ENCODE measurements at regions not wholly inside any gene's neighbourhood (a gene's known extent, or its start where the extent isn't known, plus 50 kb on each side); places are given as distances from the start of the nearest gene placed in this dataset.
"Not testable (repeated sequence)": the region's sequence is repeated elsewhere in the genome, so short reads cannot be mapped to it uniquely, and the experiment has no call there.

GRCh38 chr17:33955461-33955860, 299.6 kb upstream of the CCL2 start:
- DNase-seq (ENCODE audit: low spot score): no peak
- TF ChIP-seq CTCF (IDR thresholded peaks at IDR 0.05; ENCODE audit: unreplicated experiment): no peak

DNA sequence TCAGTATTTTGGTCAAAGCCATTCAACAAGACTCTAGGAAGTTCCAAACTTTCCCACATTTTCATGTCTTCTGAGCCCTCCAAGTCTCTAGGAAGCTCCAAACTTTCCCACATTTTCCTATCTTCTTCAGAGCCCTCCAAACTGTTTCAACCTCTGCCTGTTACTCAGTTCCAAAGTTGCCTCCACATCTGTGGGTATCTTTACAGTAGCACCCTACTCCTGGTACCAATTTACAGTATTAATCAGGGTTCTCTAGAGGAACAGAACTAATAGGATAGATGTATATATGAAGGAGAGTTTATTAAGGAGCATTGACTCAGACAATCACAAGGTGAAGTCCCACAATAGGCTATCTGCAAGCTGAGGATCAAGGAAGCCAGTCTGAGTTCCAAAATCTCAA, 296.0 kb upstream of the CCL2 start:
- not testable (repeated sequence) for H3K4me3 Mint-ChIP-seq (ENCODE audit: unreplicated experiment); H3K4me1 Mint-ChIP-seq (ENCODE audit: unreplicated experiment); DNase-seq (ENCODE audit: low spot score); H3K36me3 Mint-ChIP-seq (ENCODE audit: low read depth, unreplicated experiment); H3K27ac Mint-ChIP-seq (ENCODE audit: unreplicated experiment); H3K9me3 Mint-ChIP-seq (ENCODE audit: unreplicated experiment); H3K27me3 Mint-ChIP-seq (ENCODE audit: unreplicated experiment)

More at GRCh38 chr17:33955461-33955860, 299.6 kb upstream of the CCL2 start:
- peaks cover 5% of the 10 kb centered on the region for H3K36me3 Mint-ChIP-seq (ENCODE audit: low read depth, unreplicated experiment)
- H3K27me3 Mint-ChIP-seq (ENCODE audit: unreplicated experiment): peaks cover 5% of the 10 kb centered on the region
- peaks cover 6% of the 10 kb centered on the region for H3K9me3 Mint-ChIP-seq (ENCODE audit: unreplicated experiment)
- no peak overlapping the region for H3K27ac Mint-ChIP-seq (ENCODE audit: unreplicated experiment)
- H3K4me3 Mint-ChIP-seq (ENCODE audit: unreplicated experiment): no peak overlapping the region
- peaks cover 10% of the 10 kb centered on the region for H3K4me1 Mint-ChIP-seq (ENCODE audit: unreplicated experiment)

DNA sequence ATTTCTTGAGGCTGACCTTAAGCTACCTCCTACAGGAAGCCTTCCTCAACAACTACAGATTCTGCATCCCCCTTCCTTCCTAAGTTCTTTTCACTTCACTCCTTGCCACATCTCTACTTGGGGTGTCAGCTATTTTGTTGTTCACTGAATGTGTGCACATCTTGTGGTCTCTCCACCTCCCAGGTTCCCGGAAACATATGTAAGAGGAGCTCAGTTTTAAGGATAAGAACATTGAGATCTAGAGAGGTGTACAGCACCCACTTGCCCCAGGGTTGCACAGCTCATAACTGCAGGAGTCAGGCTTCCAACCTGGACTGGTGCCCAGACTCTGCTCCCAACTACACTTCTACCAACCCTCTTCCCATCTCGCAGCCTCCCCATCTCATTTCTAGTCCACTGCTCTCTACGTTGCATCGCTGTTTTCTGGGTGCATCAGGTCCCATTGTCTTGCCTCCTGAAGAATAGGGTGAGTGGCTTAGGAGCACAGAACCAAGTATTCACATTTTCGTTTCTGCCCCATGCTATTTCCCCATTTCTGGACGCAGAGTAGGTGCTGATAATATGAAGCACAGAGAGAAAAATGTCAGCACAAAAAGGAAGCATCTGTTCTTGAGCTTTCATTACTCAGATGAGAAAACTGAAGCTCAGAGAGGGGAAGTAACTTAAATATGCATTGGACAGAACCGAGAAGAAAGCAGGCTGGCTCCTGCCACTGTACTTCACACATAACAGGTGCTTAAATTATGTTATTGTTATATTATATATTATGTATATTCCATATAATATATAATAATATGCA, 292.0 kb upstream of the CCL2 start:
- peaks cover 7% of the 10 kb centered on the region for H3K27me3 Mint-ChIP-seq (ENCODE audit: unreplicated experiment)
- peaks cover 4% of the 10 kb centered on the region for H3K4me1 Mint-ChIP-seq (ENCODE audit: unreplicated experiment)
- no peak for TF ChIP-seq CTCF (IDR thresholded peaks at IDR 0.05; ENCODE audit: unreplicated experiment)
- no peak overlapping the region for H3K4me3 Mint-ChIP-seq (ENCODE audit: unreplicated experiment)
- peaks cover 6% of the 10 kb centered on the region for H3K9me3 Mint-ChIP-seq (ENCODE audit: unreplicated experiment)
- peaks cover 5% of the 10 kb centered on the region for H3K36me3 Mint-ChIP-seq (ENCODE audit: low read depth, unreplicated experiment)
- DNase-seq (ENCODE audit: low spot score): no peak
- H3K27ac Mint-ChIP-seq (ENCODE audit: unreplicated experiment): no peak overlapping the region

DNA sequence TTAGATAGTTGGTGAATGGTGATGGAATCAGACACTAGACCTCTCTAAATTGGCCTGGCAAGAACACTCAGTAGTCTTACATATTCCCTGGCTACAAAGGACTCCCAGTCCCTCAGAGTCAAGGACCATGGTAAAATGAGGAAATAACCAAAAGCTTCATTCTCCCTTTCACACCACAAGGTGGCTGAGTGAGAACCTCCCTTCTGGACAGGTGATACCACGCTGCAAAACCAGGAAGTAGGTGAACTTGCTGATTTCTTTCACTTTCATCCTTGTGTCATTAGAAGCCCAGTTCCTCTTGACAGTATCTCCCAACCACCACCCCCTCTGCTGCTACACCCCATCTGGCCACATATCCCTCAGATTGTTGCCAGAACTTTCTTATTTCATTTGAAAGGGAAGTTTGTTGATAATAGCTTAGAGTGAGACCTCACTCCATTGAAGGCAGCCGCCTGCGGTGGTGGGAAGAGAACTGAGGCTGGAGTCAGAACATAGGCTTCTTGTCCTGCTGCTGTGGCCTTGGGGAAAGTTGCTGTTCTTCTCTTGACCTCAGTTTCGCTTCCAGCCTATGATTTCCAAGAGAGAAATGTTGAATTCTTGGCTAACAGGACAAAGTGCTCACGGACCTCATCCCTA, 290.6 kb upstream of the CCL2 start:
- Mint-ChIP-seq H3K4me3 (ENCODE audit: unreplicated experiment) (no peak overlapping the region), H3K27me3 (ENCODE audit: unreplicated experiment) (peaks cover 5% of the 10 kb centered on the region), H3K9me3 (ENCODE audit: unreplicated experiment) (no peaks in the 10 kb centered on the region)

GRCh38 chr17:33966410-33967059, 288.6 kb upstream of the CCL2 start:
- no peak overlapping the region for H3K4me3 Mint-ChIP-seq (ENCODE audit: unreplicated experiment)
- DNase-seq (ENCODE audit: low spot score): no peak
- TF ChIP-seq CTCF (IDR thresholded peaks at IDR 0.05; ENCODE audit: unreplicated experiment): no peak
- no peaks in the 10 kb centered on the region for H3K36me3 Mint-ChIP-seq (ENCODE audit: low read depth, unreplicated experiment)
- H3K4me1 Mint-ChIP-seq (ENCODE audit: unreplicated experiment): peaks cover 12% of the 10 kb centered on the region
- peaks cover 3% of the 10 kb centered on the region for H3K27me3 Mint-ChIP-seq (ENCODE audit: unreplicated experiment)
- H3K9me3 Mint-ChIP-seq (ENCODE audit: unreplicated experiment): no peaks in the 10 kb centered on the region
- no peak overlapping the region for H3K27ac Mint-ChIP-seq (ENCODE audit: unreplicated experiment)

More for the DNA sequence above, 290.6 kb upstream of the CCL2 start:
- Mint-ChIP-seq H3K27ac (ENCODE audit: unreplicated experiment) (no peak overlapping the region), H3K4me1 (ENCODE audit: unreplicated experiment) (peaks cover 12% of the 10 kb centered on the region), H3K36me3 (ENCODE audit: low read depth, unreplicated experiment) (no peaks in the 10 kb centered on the region)
- TF ChIP-seq CTCF (IDR thresholded peaks at IDR 0.05; ENCODE audit: unreplicated experiment): no peak
- no peak for DNase-seq (ENCODE audit: low spot score)
